MV-4-11 (cell line): ENCODE measurements at regions not wholly inside any gene's neighbourhood (a gene's known extent, or its start where the extent isn't known, plus 50 kb on each side); places are given as distances from the start of the nearest gene placed in this dataset.

Source experiments
- DNase-seq: peaks from one replicate; lab custom pipeline; 2025; lab: John Stamatoyannopoulos, UW

- DNase-seq = no peak
Observed at GRCh38 chr4:124321364-124321763, 391.2 kb downstream of the ANKRD50 start.

- DNase-seq = peak; percentile 27
Observed at GRCh38 chr4:124322234-124323065, 390.1 kb downstream of the ANKRD50 start.

GRCh38 chr4:124325690-124326089 is 386.8 kb downstream of the ANKRD50 start:
- DNase-seq = no peak

GRCh38 chr4:124329134-124329533 is 383.4 kb downstream of the ANKRD50 start:
- DNase-seq = no peak

- DNase-seq = no peak
Observed at GRCh38 chr4:124330045-124330444, 382.5 kb downstream of the ANKRD50 start.

- DNase-seq = no peak
Observed at GRCh38 chr4:124331781-124332180, 380.8 kb downstream of the ANKRD50 start.

GRCh38 chr4:124333466-124333865 is 379.1 kb downstream of the ANKRD50 start:
- DNase-seq = no peak

- DNase-seq = peak; percentile 22
Observed at GRCh38 chr4:124334119-124334518, 378.4 kb downstream of the ANKRD50 start.

GRCh38 chr4:124337874-124338273 is 374.7 kb downstream of the ANKRD50 start:
- no peak for DNase-seq

- no peak for DNase-seq
Observed at GRCh38 chr4:124343661-124344171, 368.8 kb downstream of the ANKRD50 start.

- no peak for DNase-seq
Observed at GRCh38 chr4:124372916-124373315, 339.6 kb downstream of the ANKRD50 start.

- no peak for DNase-seq
Observed at GRCh38 chr4:124386163-124386562, 326.4 kb downstream of the ANKRD50 start.

GRCh38 chr4:124386648-124387047 is 325.9 kb downstream of the ANKRD50 start:
- DNase-seq = no peak

- no peak for DNase-seq
Observed at GRCh38 chr4:124389591-124389990, 322.9 kb downstream of the ANKRD50 start.

GRCh38 chr4:124390861-124391260 is 321.7 kb downstream of the ANKRD50 start:
- DNase-seq = no peak

- DNase-seq = no peak
Observed at GRCh38 chr4:124396333-124396732, 316.2 kb downstream of the ANKRD50 start.

GRCh38 chr4:124401606-124402005 is 310.9 kb downstream of the ANKRD50 start:
- no peak for DNase-seq

GRCh38 chr4:124409044-124409443 is 303.5 kb downstream of the ANKRD50 start:
- no peak for DNase-seq

- no peak for DNase-seq
Observed at GRCh38 chr4:124414276-124415040, 298.1 kb downstream of the ANKRD50 start.

GRCh38 chr4:124415146-124415545 is 297.4 kb downstream of the ANKRD50 start:
- DNase-seq = no peak

- no peak for DNase-seq
Observed at GRCh38 chr4:124417371-124417770, 295.2 kb downstream of the ANKRD50 start.

- DNase-seq = no peak
Observed at GRCh38 chr4:124420166-124420695, 292.3 kb downstream of the ANKRD50 start.

- DNase-seq = no peak
Observed at GRCh38 chr4:124423160-124423559, 289.4 kb downstream of the ANKRD50 start.
